Mucosa of descending colon (tissue), 3 donors: ENCODE measurements at regions not wholly inside any gene's neighbourhood (a gene's known extent, or its start where the extent isn't known, plus 50 kb on each side); places are given as distances from the start of the nearest gene placed in this dataset.
"Not testable (repeated sequence)": the region's sequence is repeated elsewhere in the genome, so short reads cannot be mapped to it uniquely, and the experiment has no call there.

Source experiments
- ATAC-seq: fragments of 200-7000 bp; cut with Tn5 transposase; one replicate; pipeline ENCODE4 v1.9.1; 2020; ENCODE audit warnings: mild to moderate bottlenecking, moderate library complexity
- DNase-seq, 3 donors: peaks; one replicate each; pipeline ENCODE4 v3.0.0-alpha.2; 2020
- H3K36me3 ChIP-seq: fragments of 200-600 bp; one replicate; pipeline ENCODE4 v1.8.0; 2021; ENCODE audit warnings: low read depth, mild to moderate bottlenecking
- H3K4me1 ChIP-seq: fragments of 200-600 bp; one replicate; pipeline ENCODE4 v1.8.0; 2021; ENCODE audit warnings: low read depth, mild to moderate bottlenecking
- H3K4me3 ChIP-seq: fragments of 200-600 bp; one replicate; pipeline ENCODE4 v1.8.0; 2021; ENCODE audit warnings: mild to moderate bottlenecking
- H3K9me3 ChIP-seq: fragments of 200-600 bp; one replicate; pipeline ENCODE4 v1.8.0; 2021; ENCODE audit warnings: mild to moderate bottlenecking
- CTCF ChIP-seq: fragments of 200-600 bp; IDR thresholded peaks from one replicate; pipeline ENCODE4 v1.8.0; 2022; ENCODE audit warnings: antibody characterized with exemption, mild to moderate bottlenecking
- intact Hi-C, 2 donors: fragments of 100-400 bp; cut with DNase I in 1 of 2; cut with micrococcal nuclease in 1 of 2; formaldehyde crosslinking; loops; one replicate each; pipeline versions ENCODE4 v1.11.0 to v1.11.1; 2022; cut with DNase I, micrococcal nuclease
- donor health status: DM: no; HTN: no; CAD: no; lungs with moderate emphysema.
- donor health status: DM: no; HTN: no; CAD: no.
- donor health status: DM: no; HTN: yes; CAD: no.

GRCh38 chr11:128039140-128040021, 548.0 kb downstream of the ETS1 start:
- intact Hi-C loops = no loop called here
- Histone ChIP-seq H3K9me3 (no peaks in the 10 kb centered on the region), H3K4me1 (no peaks in the 10 kb centered on the region), H3K36me3 (no peaks in the 10 kb centered on the region), H3K4me3 (no peak overlapping the region)
- ATAC-seq (peak; percentile 92), DNase-seq (peak; percentile 53 to 80 (median 53))
- no peak for TF ChIP-seq CTCF

- H3K36me3 ChIP-seq = no peaks in the 10 kb centered on the region
- no peak for ATAC-seq
- no peaks in the 10 kb centered on the region for H3K4me1 ChIP-seq
- intact Hi-C loops = no loop called here
- TF ChIP-seq CTCF = no peak
- no peak overlapping the region for H3K4me3 ChIP-seq
- no peaks in the 10 kb centered on the region for H3K9me3 ChIP-seq
- no peak for DNase-seq
These were observed 550.7 kb downstream of the ETS1 start for GRCh38 chr11:128036556-128037093.

GRCh38 chr11:128036006-128036405, 551.4 kb downstream of the ETS1 start:
- Histone ChIP-seq H3K4me3 (no peak overlapping the region), H3K4me1 (no peaks in the 10 kb centered on the region), H3K9me3 (no peaks in the 10 kb centered on the region), H3K36me3 (no peaks in the 10 kb centered on the region)
- no peak for TF ChIP-seq CTCF
- DNase-seq = no peak
- intact Hi-C loops = no loop called here
- ATAC-seq = no peak

- H3K4me3 ChIP-seq, H3K4me1 ChIP-seq, H3K36me3 ChIP-seq, H3K9me3 ChIP-seq: not testable (repeated sequence)
- ATAC-seq (peak; percentile 64), DNase-seq (peak in 1 of 3 donors; percentile 60)
- intact Hi-C loops = loop anchor here in 1 of 2 donors (5.0 kb wide), 1 partner anchor 801 kb away; no protein-coding TSS in a partner anchor
- peak; percentile 23 for TF ChIP-seq CTCF
These were observed 555.7 kb downstream of the ETS1 start for GRCh38 chr11:128031538-128032134.

GRCh38 chr11:128029219-128029722, 558.1 kb downstream of the ETS1 start:
- ATAC-seq (no peak), DNase-seq (no peak)
- intact Hi-C loops = no loop called here
- H3K4me3 ChIP-seq = no peak overlapping the region
- H3K4me1 ChIP-seq = no peaks in the 10 kb centered on the region
- no peak for TF ChIP-seq CTCF
- H3K36me3 ChIP-seq = no peaks in the 10 kb centered on the region
- no peaks in the 10 kb centered on the region for H3K9me3 ChIP-seq
